ENCODE measurements at regions not wholly inside any gene's neighbourhood (a gene's known extent, or its start where the extent isn't known, plus 50 kb on each side); places are given as distances from the start of the nearest gene placed in this dataset.

- no peak for DNase-seq
- no peaks in the 10 kb centered on the region for H3K36me3 ChIP-seq (ENCODE audit: control insufficient read depth, insufficient read depth, low read length)
- Mint-ChIP-seq H3K27ac (no peak overlapping the region), H3K4me1 (no peaks in the 10 kb centered on the region), H3K4me3 (no peak overlapping the region), H3K36me3 (peaks cover 48% of the 10 kb centered on the region), H3K9me3 (peaks cover 8 to 18% of the 10 kb centered on the region in 2 donors), H3K27me3 (ENCODE audit: low read depth in 2 of 2) (peaks cover 0 to 14% of the 10 kb centered on the region in 2 donors)
- no peak for ATAC-seq
- H3K4me1 ChIP-seq (ENCODE audit: control insufficient read depth, insufficient read depth, low read length): no peaks in the 10 kb centered on the region
- no peak for TF ChIP-seq CTCF (IDR thresholded peaks at IDR 0.05)
- no peak overlapping the region for H3K27ac ChIP-seq (ENCODE audit: low read length)
- intact Hi-C loops (cut with micrococcal nuclease): no loop called here
- H3K9me3 ChIP-seq (ENCODE audit: control insufficient read depth, insufficient read depth, low read length): peaks cover 15% of the 10 kb centered on the region
- H3K4me3 ChIP-seq (ENCODE audit: low read length): no peak overlapping the region
- H3K27me3 ChIP-seq (ENCODE audit: control insufficient read depth, insufficient read depth, low read length): no peaks in the 10 kb centered on the region
Observed at GRCh38 chr13:50535050-50535449, 308.4 kb downstream of the DLEU7 start.

DNA sequence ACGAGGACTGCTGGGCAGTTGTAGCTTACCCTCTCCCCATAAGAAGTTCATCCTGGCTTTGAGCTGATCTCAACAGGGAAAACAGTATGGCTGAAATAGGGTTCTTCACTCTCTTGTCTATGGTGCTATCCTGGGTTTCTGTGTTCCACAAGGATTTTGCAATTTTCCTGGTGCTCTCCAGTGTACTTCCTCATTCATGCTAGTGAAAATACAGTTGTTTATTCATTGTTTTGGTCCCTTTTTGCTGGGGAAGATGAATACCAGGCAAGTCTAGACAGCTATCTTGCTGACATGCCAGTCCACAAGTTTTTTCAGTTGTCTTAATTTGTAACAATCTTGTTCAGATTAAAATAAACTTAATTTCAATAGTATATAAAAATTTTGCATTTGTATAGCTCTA is 306.5 kb downstream of the DLEU7 start:
- H3K9me3 ChIP-seq (ENCODE audit: control insufficient read depth, insufficient read depth, low read length): peaks cover 15% of the 10 kb centered on the region
- peaks cover 48% of the 10 kb centered on the region for H3K36me3 Mint-ChIP-seq
- WGBS (ENCODE audit: insufficient coverage): 86% methylated on average over 1 of the region's 1 CpG

DNA sequence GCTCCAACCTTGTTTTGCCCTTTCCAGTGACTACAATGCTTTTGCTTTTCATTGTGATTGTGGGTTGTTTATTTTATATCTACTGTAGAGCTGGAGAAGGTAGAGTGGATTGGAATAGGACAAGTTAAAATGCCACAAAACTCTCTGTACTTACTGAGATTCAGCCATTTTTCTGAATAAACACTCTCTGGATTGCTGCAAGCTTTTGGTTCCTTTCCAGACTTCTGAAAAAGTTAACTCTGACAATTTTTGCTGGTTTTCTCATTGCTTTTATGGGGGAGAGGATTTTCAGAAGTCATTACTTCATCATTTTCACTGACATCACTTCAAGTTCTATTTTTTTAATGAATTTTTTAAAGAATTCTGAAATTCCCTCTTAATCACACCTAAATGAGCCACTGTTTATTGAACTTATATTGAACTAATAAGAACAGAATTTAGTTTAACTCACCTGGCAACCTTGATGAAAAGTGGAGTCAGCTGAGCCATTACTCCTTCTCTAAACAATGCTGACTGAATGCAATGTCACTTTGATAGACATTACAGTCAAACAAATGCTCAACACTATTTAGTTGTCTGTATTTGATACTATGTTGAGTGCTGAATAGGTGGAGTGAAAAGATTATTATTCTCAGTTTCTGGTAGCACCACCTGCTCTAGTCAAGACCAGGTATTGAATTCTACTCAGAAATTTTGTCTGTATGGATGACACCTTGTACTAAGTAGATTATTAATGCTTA is 303.5 kb downstream of the DLEU7 start:
- Histone ChIP-seq H3K9me3 (ENCODE audit: control insufficient read depth, insufficient read depth, low read length) (peaks cover 15% of the 10 kb centered on the region), H3K4me1 (ENCODE audit: control insufficient read depth, insufficient read depth, low read length) (no peaks in the 10 kb centered on the region), H3K27ac (ENCODE audit: low read length) (no peak overlapping the region), H3K27me3 (ENCODE audit: control insufficient read depth, insufficient read depth, low read length) (no peaks in the 10 kb centered on the region), H3K4me3 (ENCODE audit: low read length) (no peak overlapping the region), H3K36me3 (ENCODE audit: control insufficient read depth, insufficient read depth, low read length) (no peaks in the 10 kb centered on the region)
- no peak for ATAC-seq
- Mint-ChIP-seq H3K4me3 (no peak overlapping the region), H3K27ac (no peak overlapping the region), H3K4me1 (no peaks in the 10 kb centered on the region), H3K9me3 (peaks cover 8 to 16% of the 10 kb centered on the region in 2 donors), H3K27me3 (ENCODE audit: low read depth in 2 of 2) (no peaks in the 10 kb centered on the region), H3K36me3 (peaks cover 37% of the 10 kb centered on the region)
- no peak for DNase-seq
- no peak for TF ChIP-seq CTCF (IDR thresholded peaks at IDR 0.05)
- intact Hi-C loops (cut with micrococcal nuclease): no loop called here

More for the DNA sequence above, 306.5 kb downstream of the DLEU7 start:
- Histone ChIP-seq H3K27ac (ENCODE audit: low read length) (no peak overlapping the region), H3K36me3 (ENCODE audit: control insufficient read depth, insufficient read depth, low read length) (no peaks in the 10 kb centered on the region), H3K27me3 (ENCODE audit: control insufficient read depth, insufficient read depth, low read length) (no peaks in the 10 kb centered on the region), H3K4me1 (ENCODE audit: control insufficient read depth, insufficient read depth, low read length) (no peaks in the 10 kb centered on the region), H3K4me3 (ENCODE audit: low read length) (no peak overlapping the region)
- Mint-ChIP-seq H3K9me3 (peaks cover 8 to 18% of the 10 kb centered on the region in 2 donors), H3K4me3 (no peak overlapping the region), H3K27ac (no peak overlapping the region), H3K4me1 (no peaks in the 10 kb centered on the region), H3K27me3 (ENCODE audit: low read depth in 2 of 2) (peaks cover 0 to 13% of the 10 kb centered on the region in 2 donors)
- no peak for ATAC-seq
- no peak for DNase-seq
- TF ChIP-seq CTCF (IDR thresholded peaks at IDR 0.05): no peak
- intact Hi-C loops (cut with micrococcal nuclease): no loop called here

DNA sequence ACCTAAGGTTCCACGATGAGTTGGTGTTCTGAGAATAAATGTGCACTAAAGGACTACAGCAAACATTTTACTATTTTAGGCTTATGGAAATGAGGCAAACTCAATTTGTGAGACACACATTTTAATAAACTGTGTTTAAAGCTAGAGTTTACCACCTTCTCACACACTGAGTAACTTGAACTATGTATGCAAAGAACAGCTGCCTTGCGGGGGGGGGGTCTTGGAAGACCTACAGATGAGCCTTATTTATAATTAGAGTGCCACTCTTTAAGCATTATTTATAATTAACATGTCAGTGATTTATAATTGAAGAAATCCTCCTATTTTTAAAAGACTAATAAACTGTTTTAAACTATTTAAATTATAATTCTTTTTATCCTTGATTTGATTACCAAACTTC is 300.4 kb downstream of the DLEU7 start:
- Mint-ChIP-seq H3K27ac (no peak overlapping the region), H3K4me3 (no peak overlapping the region), H3K27me3 (ENCODE audit: low read depth in 2 of 2) (peaks cover 0 to 2% of the 10 kb centered on the region in 2 donors), H3K9me3 (peaks cover 2 to 4% of the 10 kb centered on the region in 2 donors), H3K4me1 (no peaks in the 10 kb centered on the region), H3K36me3 (peaks cover 12% of the 10 kb centered on the region)
- Histone ChIP-seq H3K4me3 (ENCODE audit: low read length) (no peak overlapping the region), H3K27me3 (ENCODE audit: control insufficient read depth, insufficient read depth, low read length) (no peaks in the 10 kb centered on the region), H3K9me3 (ENCODE audit: control insufficient read depth, insufficient read depth, low read length) (no peaks in the 10 kb centered on the region), H3K27ac (ENCODE audit: low read length) (no peak overlapping the region), H3K4me1 (ENCODE audit: control insufficient read depth, insufficient read depth, low read length) (no peaks in the 10 kb centered on the region), H3K36me3 (ENCODE audit: control insufficient read depth, insufficient read depth, low read length) (no peaks in the 10 kb centered on the region)
- DNase-seq (no peak), ATAC-seq (no peak)
- 100% methylated on average over 1 of the region's 2 CpGs for WGBS (ENCODE audit: insufficient coverage)
- intact Hi-C loops (cut with micrococcal nuclease): no loop called here
- no peak for TF ChIP-seq CTCF (IDR thresholded peaks at IDR 0.05)
